Keratinocyte (primary cell): ENCODE measurements at regions not wholly inside any gene's neighbourhood (a gene's known extent, or its start where the extent isn't known, plus 50 kb on each side); places are given as distances from the start of the nearest gene placed in this dataset.

Source experiments
- DNase-seq: peaks from one replicate; pipeline ENCODE4 v3.0.0-alpha.2; 2011; ENCODE audit warnings: low read depth, missing footprints, low spot score
- FAIRE-seq: peaks from 2 replicates; lab custom pipeline; 2011; peaks lifted over from hg19 to GRCh38; lab: Jason Lieb, UNC
- H2AFZ ChIP-seq: 2 replicates; pipeline ENCODE4 v1.6.0; 2012; ENCODE audit warnings: low read length, control low read depth, inconsistent platforms; ENCODE audit not compliant: control insufficient read depth
- H3K27ac ChIP-seq: 2 replicates; pipeline ENCODE4 v1.5.1; 2011; ENCODE audit warnings: low read length; ENCODE audit not compliant: control insufficient read depth, insufficient read depth
- H3K27me3 ChIP-seq: 3 replicates; pipeline ENCODE4 v1.6.0; 2011; ENCODE audit warnings: low read length; ENCODE audit not compliant: control insufficient read depth, insufficient read depth; ENCODE audit errors: extremely low read depth
- H3K36me3 ChIP-seq, 2 experiments: 2 replicates in 1 of 2; 3 replicates in 1 of 2; pipeline ENCODE4 v1.5.1; 2011; ENCODE audit warnings: low read length in 2 of 2, mild to moderate bottlenecking in 1 of 2; ENCODE audit not compliant: control insufficient read depth in 2 of 2, insufficient read depth in 2 of 2; ENCODE audit errors: extremely low read depth in 1 of 2
- H3K4me1 ChIP-seq: 3 replicates; pipeline ENCODE4 v1.5.1; 2011; ENCODE audit warnings: low read length; ENCODE audit not compliant: control insufficient read depth, insufficient read depth; ENCODE audit errors: extremely low read depth
- H3K4me2 ChIP-seq: 3 replicates; pipeline ENCODE4 v1.6.0; 2011; ENCODE audit warnings: low read depth, low read length; ENCODE audit not compliant: control insufficient read depth, insufficient read depth; ENCODE audit errors: extremely low read depth
- H3K4me3 ChIP-seq, 3 experiments: fragments of 200-600 bp in 1 of 3; sonication (generic) in 1 of 3; 2 replicates in 2 of 3; 3 replicates in 1 of 3; pipeline ENCODE4 v1.5.1; 2011 to 2016; ENCODE audit warnings: low read length in 3 of 3, mild to moderate bottlenecking in 3 of 3, control low read depth in 2 of 3, inconsistent platforms in 1 of 3, low read depth in 1 of 3, mixed read lengths in 1 of 3, mixed run types in 1 of 3, moderate library complexity in 1 of 3; ENCODE audit not compliant: control insufficient read depth in 2 of 3, insufficient read depth in 2 of 3; ENCODE audit errors: extremely low read depth in 1 of 3
- H3K79me2 ChIP-seq: 2 replicates; pipeline ENCODE4 v1.6.0; 2012; ENCODE audit warnings: low read length; ENCODE audit not compliant: control insufficient read depth, insufficient read depth
- H3K9ac ChIP-seq: 3 replicates; pipeline ENCODE4 v1.6.0; 2011; ENCODE audit warnings: low read length; ENCODE audit not compliant: control insufficient read depth, insufficient read depth; ENCODE audit errors: extremely low read depth
- H3K9me1 ChIP-seq: 3 replicates; pipeline ENCODE4 v1.6.0; 2011; ENCODE audit warnings: low read length; ENCODE audit not compliant: control insufficient read depth, insufficient read depth; ENCODE audit errors: extremely low read depth
- H3K9me3 ChIP-seq: 2 replicates; pipeline ENCODE4 v1.5.1; 2012; ENCODE audit warnings: low read depth, low read length; ENCODE audit not compliant: control insufficient read depth
- H4K20me1 ChIP-seq: 3 replicates; pipeline ENCODE4 v1.6.0; 2011; ENCODE audit warnings: low read length; ENCODE audit not compliant: control insufficient read depth, insufficient read depth; ENCODE audit errors: extremely low read depth
- EZH2 ChIP-seq: IDR thresholded peaks from one replicate; pipeline ENCODE4 v1.6.1; 2012; ENCODE audit warnings: inconsistent platforms, mild to moderate bottlenecking, low read length, moderate library complexity
- dilution Hi-C: fragments of 300-500 bp; cut with MboI; formaldehyde crosslinking; loops from one replicate; pipeline ENCODE4 v1.7.0; 2020; ENCODE audit warnings: low sequenced_read_pairs; ENCODE audit not compliant: extremely low pct_ligation_motif_present
- TF ChIP-seq, protein P1 (sequence below), 3 experiments: IDR thresholded peaks in 1 of 3; conservative IDR thresholded peaks in 1 of 3; optimal IDR thresholded peaks in 1 of 3; 2 replicates in 2 of 3; 3 replicates in 1 of 3; pipeline versions ENCODE3 to v1.5.1; 2011; ENCODE audit warnings: low read length in 3 of 3, mild to moderate bottlenecking in 3 of 3, moderate library complexity in 2 of 3, control low read depth in 1 of 3, inconsistent platforms in 1 of 3; ENCODE audit not compliant: insufficient read depth in 2 of 3; ENCODE audit errors: extremely low read depth in 1 of 3

- dilution Hi-C loops: no loop called here
- TF ChIP-seq, protein P1, sequence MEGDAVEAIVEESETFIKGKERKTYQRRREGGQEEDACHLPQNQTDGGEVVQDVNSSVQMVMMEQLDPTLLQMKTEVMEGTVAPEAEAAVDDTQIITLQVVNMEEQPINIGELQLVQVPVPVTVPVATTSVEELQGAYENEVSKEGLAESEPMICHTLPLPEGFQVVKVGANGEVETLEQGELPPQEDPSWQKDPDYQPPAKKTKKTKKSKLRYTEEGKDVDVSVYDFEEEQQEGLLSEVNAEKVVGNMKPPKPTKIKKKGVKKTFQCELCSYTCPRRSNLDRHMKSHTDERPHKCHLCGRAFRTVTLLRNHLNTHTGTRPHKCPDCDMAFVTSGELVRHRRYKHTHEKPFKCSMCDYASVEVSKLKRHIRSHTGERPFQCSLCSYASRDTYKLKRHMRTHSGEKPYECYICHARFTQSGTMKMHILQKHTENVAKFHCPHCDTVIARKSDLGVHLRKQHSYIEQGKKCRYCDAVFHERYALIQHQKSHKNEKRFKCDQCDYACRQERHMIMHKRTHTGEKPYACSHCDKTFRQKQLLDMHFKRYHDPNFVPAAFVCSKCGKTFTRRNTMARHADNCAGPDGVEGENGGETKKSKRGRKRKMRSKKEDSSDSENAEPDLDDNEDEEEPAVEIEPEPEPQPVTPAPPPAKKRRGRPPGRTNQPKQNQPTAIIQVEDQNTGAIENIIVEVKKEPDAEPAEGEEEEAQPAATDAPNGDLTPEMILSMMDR (optimal IDR thresholded peaks at IDR 0.05 in 1 of 3, IDR thresholded peaks at IDR 0.05 in 1 of 3, conservative IDR thresholded peaks at IDR 0.05 in 1 of 3; ENCODE audit: extremely low read depth in 1 of 3, insufficient read depth in 2 of 3, low read length in 3 of 3): peak in 1 of 3 experiments; percentile 36
- no peak for TF ChIP-seq EZH2
- Histone ChIP-seq H3K9me1 (no peaks in the 10 kb centered on the region), H3K9me3 (no peaks in the 10 kb centered on the region), H3K36me3 (no peaks in the 10 kb centered on the region), H4K20me1 (no peaks in the 10 kb centered on the region), H3K79me2 (no peaks in the 10 kb centered on the region), H3K4me1 (peaks cover 20% of the 10 kb centered on the region), H3K27me3 (no peaks in the 10 kb centered on the region), H3K9ac (no peak overlapping the region), H3K27ac (peak overlapping the region; percentile 35), H3K4me2 (no peak overlapping the region), H2AFZ (peak overlapping the region; percentile 64), H3K4me3 (no peak overlapping the region)
- FAIRE-seq: peak; percentile 98
- peak; percentile 87 for DNase-seq
Measured at GRCh38 chr2:16135196-16135912, 195.0 kb downstream of the MYCN start.

GRCh38 chr2:16134436-16135165 is 194.3 kb downstream of the MYCN start:
- peaks cover 15% of the 10 kb centered on the region for H3K4me1 ChIP-seq
- H3K9me3 ChIP-seq: no peaks in the 10 kb centered on the region
- H3K9ac ChIP-seq: no peak overlapping the region
- no peak for DNase-seq
- no peaks in the 10 kb centered on the region for H3K9me1 ChIP-seq
- H4K20me1 ChIP-seq: no peaks in the 10 kb centered on the region
- no peak overlapping the region for H3K4me2 ChIP-seq
- dilution Hi-C loops: no loop called here
- no peak overlapping the region for H3K4me3 ChIP-seq
- no peaks in the 10 kb centered on the region for H3K36me3 ChIP-seq
- no peaks in the 10 kb centered on the region for H3K79me2 ChIP-seq
- peak overlapping the region; percentile 35 for H3K27ac ChIP-seq
- TF ChIP-seq, protein P1 (optimal IDR thresholded peaks at IDR 0.05 in 1 of 3, IDR thresholded peaks at IDR 0.05 in 1 of 3, conservative IDR thresholded peaks at IDR 0.05 in 1 of 3; ENCODE audit: extremely low read depth in 1 of 3, insufficient read depth in 2 of 3, low read length in 3 of 3): no peak
- no peak for TF ChIP-seq EZH2
- no peaks in the 10 kb centered on the region for H3K27me3 ChIP-seq
- peak overlapping the region; percentile 64 for H2AFZ ChIP-seq
- no peak for FAIRE-seq
